ENCODE measurements at regions not wholly inside any gene's neighbourhood (a gene's known extent, or its start where the extent isn't known, plus 50 kb on each side); places are given as distances from the start of the nearest gene placed in this dataset.

DNA sequence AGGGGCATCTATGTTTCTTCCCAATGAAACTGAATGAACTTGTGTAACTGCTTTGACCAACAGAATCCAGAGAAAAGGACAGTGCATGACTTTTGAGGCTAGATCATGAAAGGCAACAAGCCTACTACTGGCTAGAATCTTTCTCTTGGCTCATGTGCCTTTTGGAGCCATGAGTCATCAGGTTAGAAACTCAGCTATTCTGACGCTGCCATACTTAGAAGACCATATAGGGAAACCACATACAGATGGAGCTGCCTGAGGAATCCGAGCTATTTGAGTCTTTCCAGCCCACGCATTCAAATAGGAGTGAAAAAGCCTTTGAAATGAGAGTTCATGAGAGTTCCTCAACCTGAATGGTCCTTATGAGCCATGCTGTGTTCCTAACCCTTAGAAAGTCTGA, 738.5 kb upstream of the CHRM3 start:
- no peaks in the 10 kb centered on the region for H4K20me1 ChIP-seq (ENCODE audit: control insufficient read depth, insufficient read depth, low read length, poor library complexity, severe bottlenecking)
- Mint-ChIP-seq H3K9me3 (ENCODE audit: insufficient read depth) (no peaks in the 10 kb centered on the region), H3K27ac (no peak overlapping the region), H3K27me3 (no peaks in the 10 kb centered on the region), H3K4me3 (no peak overlapping the region), H3K4me1 (no peaks in the 10 kb centered on the region)
- no CpG with 5 or more reads among the region's 3 CpGs for WGBS (ENCODE audit: insufficient coverage)
- peaks cover 0 to 1% (median 0%) of the 10 kb centered on the region in 3 donors for H3K9me3 ChIP-seq (ENCODE audit: control extremely low read depth in 1 of 3, control insufficient read depth in 2 of 3, insufficient read depth in 1 of 3, low read length in 2 of 3)
- DNase-seq = no peak
- H3K27ac ChIP-seq (ENCODE audit: low read length in 2 of 2) = no peak overlapping the region
- H2AFZ ChIP-seq (ENCODE audit: insufficient read depth, low read depth, low read length, poor library complexity, severe bottlenecking) = no peak overlapping the region
- no peak overlapping the region for H3K4me2 ChIP-seq (replicated peaks; ENCODE audit: low read depth, low read length, poor library complexity, severe bottlenecking)
- H3K36me3 ChIP-seq (replicated peaks in 1 of 2; ENCODE audit: control extremely low read depth in 1 of 2, control insufficient read depth in 1 of 2, extremely low read depth in 1 of 2, insufficient read depth in 2 of 2, low read length in 1 of 2) = no peaks in the 10 kb centered on the region
- no peak for ATAC-seq (ENCODE audit: low read depth)
- POLR2A ChIA-PET = no interaction called here
- intact Hi-C loops (cut with micrococcal nuclease) = no loop called here
- TF ChIP-seq, protein P1, sequence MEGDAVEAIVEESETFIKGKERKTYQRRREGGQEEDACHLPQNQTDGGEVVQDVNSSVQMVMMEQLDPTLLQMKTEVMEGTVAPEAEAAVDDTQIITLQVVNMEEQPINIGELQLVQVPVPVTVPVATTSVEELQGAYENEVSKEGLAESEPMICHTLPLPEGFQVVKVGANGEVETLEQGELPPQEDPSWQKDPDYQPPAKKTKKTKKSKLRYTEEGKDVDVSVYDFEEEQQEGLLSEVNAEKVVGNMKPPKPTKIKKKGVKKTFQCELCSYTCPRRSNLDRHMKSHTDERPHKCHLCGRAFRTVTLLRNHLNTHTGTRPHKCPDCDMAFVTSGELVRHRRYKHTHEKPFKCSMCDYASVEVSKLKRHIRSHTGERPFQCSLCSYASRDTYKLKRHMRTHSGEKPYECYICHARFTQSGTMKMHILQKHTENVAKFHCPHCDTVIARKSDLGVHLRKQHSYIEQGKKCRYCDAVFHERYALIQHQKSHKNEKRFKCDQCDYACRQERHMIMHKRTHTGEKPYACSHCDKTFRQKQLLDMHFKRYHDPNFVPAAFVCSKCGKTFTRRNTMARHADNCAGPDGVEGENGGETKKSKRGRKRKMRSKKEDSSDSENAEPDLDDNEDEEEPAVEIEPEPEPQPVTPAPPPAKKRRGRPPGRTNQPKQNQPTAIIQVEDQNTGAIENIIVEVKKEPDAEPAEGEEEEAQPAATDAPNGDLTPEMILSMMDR (IDR thresholded peaks at IDR 0.05) = no peak
- no peaks in the 10 kb centered on the region for H3K27me3 ChIP-seq (replicated peaks in 1 of 4; ENCODE audit: control extremely low read depth in 1 of 4, control insufficient read depth in 3 of 4, insufficient read depth in 4 of 4, low read length in 3 of 4)
- H3K4me3 ChIP-seq (ENCODE audit: control extremely low read depth in 1 of 5, extremely low read depth in 1 of 5, insufficient read depth in 1 of 5, low read depth in 2 of 5, low read length in 4 of 5) = no peak overlapping the region
- CTCF ChIA-PET = no interaction called here
- no peak overlapping the region for H3K9ac ChIP-seq (ENCODE audit: low read length)
- no peaks in the 10 kb centered on the region for H3K79me2 ChIP-seq (ENCODE audit: control insufficient read depth, insufficient read depth, low read length)
- no peaks in the 10 kb centered on the region for H3K4me1 ChIP-seq (ENCODE audit: control insufficient read depth in 2 of 2, insufficient read depth in 2 of 2, low read length in 2 of 2)

DNA sequence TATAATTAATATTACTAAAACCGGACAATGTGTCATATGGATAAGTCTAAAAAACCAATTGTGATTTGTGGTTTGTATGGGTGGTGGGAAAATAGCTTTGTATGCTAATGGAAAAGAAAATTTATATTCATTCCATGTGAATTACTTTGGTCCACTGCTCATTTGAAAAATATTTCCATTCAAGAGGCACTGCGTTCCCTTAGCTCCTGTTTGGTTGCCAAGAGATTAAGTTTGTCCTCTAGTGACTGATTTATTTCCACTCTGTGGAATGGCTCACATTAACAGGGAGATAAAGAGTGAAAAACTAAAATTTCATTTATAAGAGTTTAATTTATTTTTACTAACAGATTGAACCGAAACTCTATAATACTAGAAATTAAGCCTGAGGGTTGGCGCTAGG, 744.1 kb upstream of the CHRM3 start:
- CTCF ChIA-PET = no interaction called here

More for the DNA sequence above, 744.1 kb upstream of the CHRM3 start:
- intact Hi-C loops (cut with micrococcal nuclease) = no loop called here
- no CpG with 5 or more reads among the region's 4 CpGs for WGBS (ENCODE audit: insufficient coverage)
- no peaks in the 10 kb centered on the region for H3K79me2 ChIP-seq (ENCODE audit: control insufficient read depth, insufficient read depth, low read length)
- no peak overlapping the region for H3K4me3 ChIP-seq (ENCODE audit: control extremely low read depth in 1 of 5, extremely low read depth in 1 of 5, insufficient read depth in 1 of 5, low read depth in 2 of 5, low read length in 4 of 5)
- ATAC-seq (ENCODE audit: low read depth) (no peak), DNase-seq (no peak)
- Mint-ChIP-seq H3K9me3 (ENCODE audit: insufficient read depth) (no peaks in the 10 kb centered on the region), H3K27me3 (no peaks in the 10 kb centered on the region), H3K4me1 (no peaks in the 10 kb centered on the region), H3K4me3 (no peak overlapping the region), H3K27ac (no peak overlapping the region)
- no peaks in the 10 kb centered on the region for H3K4me1 ChIP-seq (ENCODE audit: control insufficient read depth in 2 of 2, insufficient read depth in 2 of 2, low read length in 2 of 2)
- no peak overlapping the region for H3K4me2 ChIP-seq (replicated peaks; ENCODE audit: low read depth, low read length, poor library complexity, severe bottlenecking)
- no peaks in the 10 kb centered on the region for H3K36me3 ChIP-seq (replicated peaks in 1 of 2; ENCODE audit: control extremely low read depth in 1 of 2, control insufficient read depth in 1 of 2, extremely low read depth in 1 of 2, insufficient read depth in 2 of 2, low read length in 1 of 2)
- H4K20me1 ChIP-seq (ENCODE audit: control insufficient read depth, insufficient read depth, low read length, poor library complexity, severe bottlenecking) = no peaks in the 10 kb centered on the region
- H3K27ac ChIP-seq (ENCODE audit: low read length in 2 of 2) = no peak overlapping the region
- TF ChIP-seq, protein P1 (IDR thresholded peaks at IDR 0.05) = no peak
- no peak for TF ChIP-seq EZH2 (IDR thresholded peaks at IDR 0.05; ENCODE audit: borderline replicate concordance, insufficient read depth, low read depth, low read length, poor library complexity, severe bottlenecking)
- no peaks in the 10 kb centered on the region for H3K9me3 ChIP-seq (ENCODE audit: control extremely low read depth in 1 of 3, control insufficient read depth in 2 of 3, insufficient read depth in 1 of 3, low read length in 2 of 3)
- no peak overlapping the region for H3K9ac ChIP-seq (ENCODE audit: low read length)
- H3K27me3 ChIP-seq (replicated peaks in 1 of 4; ENCODE audit: control extremely low read depth in 1 of 4, control insufficient read depth in 3 of 4, insufficient read depth in 4 of 4, low read length in 3 of 4) = no peaks in the 10 kb centered on the region
- POLR2A ChIA-PET = no interaction called here
- no peak overlapping the region for H2AFZ ChIP-seq (ENCODE audit: insufficient read depth, low read depth, low read length, poor library complexity, severe bottlenecking)

All from B cell (primary cell).